Esophagus squamous epithelium (tissue), 4 donors: ENCODE measurements at regions not wholly inside any gene's neighbourhood (a gene's known extent, or its start where the extent isn't known, plus 50 kb on each side); places are given as distances from the start of the nearest gene placed in this dataset.

Experiments
- CTCF ChIP-seq, 6 experiments: fragments of 450-650 bp in 4 of 6; fragments of 200-600 bp in 2 of 6; sonication (generic) in 2 of 6; IDR thresholded peaks; one replicate each; pipeline ENCODE4 v1.5.1; 2016 to 2019; ENCODE audit warnings: antibody characterized with exemption in 6 of 6, mild to moderate bottlenecking in 4 of 6, moderate library complexity in 4 of 6
- POLR2A ChIP-seq, 4 donors: fragments of 450-650 bp; IDR thresholded peaks; one replicate each; pipeline ENCODE4 v1.6.1; 2017; ENCODE audit warnings: antibody characterized with exemption in 4 of 4, mild to moderate bottlenecking in 4 of 4, moderate library complexity in 3 of 4

DNA sequence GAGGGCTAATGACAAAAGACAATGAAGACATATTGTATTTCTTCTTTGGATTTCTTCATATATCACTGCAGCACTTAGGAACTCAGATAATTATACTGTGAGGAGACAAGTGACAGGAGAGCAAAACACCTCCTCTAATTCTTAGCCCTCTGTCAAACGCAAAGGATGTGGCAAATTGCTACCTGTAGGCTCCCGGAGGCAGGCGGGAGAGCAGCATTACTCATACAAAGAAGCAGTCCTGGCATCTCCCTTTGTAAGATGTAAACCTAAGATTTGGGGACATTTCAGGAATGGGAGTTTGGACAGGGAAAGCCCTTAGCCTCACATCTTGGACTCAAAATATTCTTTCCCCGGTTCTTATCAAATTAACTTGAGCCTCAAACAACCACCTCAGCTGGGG is 460.8 kb downstream of the SOX2 start:
- TF ChIP-seq CTCF (IDR thresholded peaks at IDR 0.05) (no peak), POLR2A (IDR thresholded peaks at IDR 0.05) (no peak)
